Psoas muscle (tissue), 7 donors: ENCODE measurements at regions not wholly inside any gene's neighbourhood (a gene's known extent, or its start where the extent isn't known, plus 50 kb on each side); places are given as distances from the start of the nearest gene placed in this dataset.

ENCODE experiments used
- ATAC-seq, 4 donors: fragments of 200-7000 bp; cut with Tn5 transposase; one replicate each; pipeline ENCODE4 v1.9.1; 2020; ENCODE audit warnings: moderate library complexity in 3 of 4, mild to moderate bottlenecking in 2 of 4
- DNase-seq, 2 donors: peaks; one replicate each; pipeline ENCODE4 v3.0.0-alpha.2; 2020
- H3K27ac ChIP-seq: fragments of 200-600 bp; one replicate; pipeline ENCODE4 v1.8.0; 2022
- H3K27me3 ChIP-seq, 3 donors: fragments of 200-600 bp in 1 of 3; one replicate each; pipeline versions ENCODE4 v1.6.1 to v1.8.0; 2013 to 2022; ENCODE audit warnings: low read length in 2 of 3, mild to moderate bottlenecking in 2 of 3, moderate library complexity in 1 of 3; ENCODE audit not compliant: insufficient read depth in 3 of 3
- H3K36me3 ChIP-seq, 2 donors: fragments of 200-600 bp in 1 of 2; one replicate each; pipeline versions ENCODE4 v1.6.1 to v1.8.0; 2013 to 2022; ENCODE audit warnings: low read depth in 1 of 2, mild to moderate bottlenecking in 1 of 2, moderate library complexity in 1 of 2; ENCODE audit not compliant: insufficient read depth in 1 of 2
- H3K4me1 ChIP-seq: fragments of 200-600 bp; one replicate; pipeline ENCODE4 v1.8.0; 2022
- H3K4me3 ChIP-seq: fragments of 200-600 bp; one replicate; pipeline ENCODE4 v1.8.0; 2022; ENCODE audit warnings: mild to moderate bottlenecking
- H3K9me3 ChIP-seq: fragments of 200-600 bp; one replicate; pipeline ENCODE4 v1.8.0; 2022
- WGBS, 3 donors: extraction: QIAGEN DNeasy Blood & Tissue Kit; methylation state at CpG; one replicate each; pipeline versions ENCODE4 v1.1.6 to v1.1.7; 2013; 5-methylcytosine and 5-hydroxymethylcytosine counted together
- intact Hi-C, 2 donors: fragments of 100-400 bp; cut with DNase I; formaldehyde crosslinking; loops; one replicate each; pipeline versions ENCODE4 v1.11.0 to v1.14.2; 2022
- TF ChIP-seq, protein P1 (sequence below): fragments of 200-600 bp; IDR thresholded peaks from one replicate; pipeline ENCODE4 v1.8.0; 2022; ENCODE audit warnings: antibody characterized with exemption
- donor health status: healthy with polysubstance abuse.
- donor health status: DM: no; HTN: no; CAD: no; lungs with moderate emphysema.
- donor health status: Bipolar disorder and iron deficiency.
- donor health status: healthy.
- donor health status: DM: yes; HTN: yes; CAD: no.
- donor health status: DM: no; HTN: no; CAD: no.
- donor health status: DM: yes; HTN: yes; CAD: no.

DNA sequence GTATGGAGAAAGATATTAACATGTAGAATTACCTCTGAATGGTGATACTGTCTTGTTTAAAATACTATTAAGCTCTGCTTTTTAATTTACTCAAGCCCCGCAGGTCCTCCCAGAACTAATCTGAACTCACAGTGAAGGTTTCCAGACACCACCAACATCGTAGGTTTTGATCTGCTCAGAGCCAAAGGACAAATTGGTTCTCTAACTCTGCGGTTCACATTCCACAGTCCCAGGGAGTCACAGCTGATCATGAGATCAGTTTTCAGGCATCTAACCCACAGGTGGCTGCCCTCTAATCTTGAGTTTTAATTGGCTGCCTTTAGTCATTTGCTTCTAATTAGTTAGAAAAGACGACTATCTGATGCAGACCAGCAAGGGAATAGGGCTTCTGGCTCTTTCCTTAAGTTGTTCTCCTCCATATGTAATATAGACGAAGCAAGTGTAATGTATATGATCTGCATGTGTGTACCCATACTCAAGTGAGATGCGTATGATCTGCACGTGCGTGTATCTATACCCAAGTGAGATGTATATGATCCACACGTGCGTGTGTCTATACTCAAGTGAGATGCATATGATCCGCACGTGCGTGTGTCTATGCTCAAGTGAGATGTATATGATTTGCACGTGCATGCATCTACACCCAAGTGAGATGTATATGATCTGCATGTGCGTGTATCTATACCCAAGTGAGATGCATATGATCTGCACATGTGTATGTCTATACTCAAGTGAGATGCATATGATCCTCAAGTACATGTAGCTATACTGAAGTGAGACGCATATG lies 331.5 kb upstream of the NPVF start:
- no peaks in the 10 kb centered on the region for H3K36me3 ChIP-seq
- H3K27ac ChIP-seq, result no peak overlapping the region
- intact Hi-C loops, result loop anchor here in 1 of 2 donors (10.0 kb wide), 2 partner anchors 805 to 1605 kb away; partner anchors contain the start of gene HOXA9
- H3K4me3 ChIP-seq, result no peak overlapping the region
- DNase-seq, result no peak
- H3K27me3 ChIP-seq, result no peaks in the 10 kb centered on the region
- peaks cover 11% of the 10 kb centered on the region for H3K4me1 ChIP-seq
- ATAC-seq, result no peak
- TF ChIP-seq, protein P1, sequence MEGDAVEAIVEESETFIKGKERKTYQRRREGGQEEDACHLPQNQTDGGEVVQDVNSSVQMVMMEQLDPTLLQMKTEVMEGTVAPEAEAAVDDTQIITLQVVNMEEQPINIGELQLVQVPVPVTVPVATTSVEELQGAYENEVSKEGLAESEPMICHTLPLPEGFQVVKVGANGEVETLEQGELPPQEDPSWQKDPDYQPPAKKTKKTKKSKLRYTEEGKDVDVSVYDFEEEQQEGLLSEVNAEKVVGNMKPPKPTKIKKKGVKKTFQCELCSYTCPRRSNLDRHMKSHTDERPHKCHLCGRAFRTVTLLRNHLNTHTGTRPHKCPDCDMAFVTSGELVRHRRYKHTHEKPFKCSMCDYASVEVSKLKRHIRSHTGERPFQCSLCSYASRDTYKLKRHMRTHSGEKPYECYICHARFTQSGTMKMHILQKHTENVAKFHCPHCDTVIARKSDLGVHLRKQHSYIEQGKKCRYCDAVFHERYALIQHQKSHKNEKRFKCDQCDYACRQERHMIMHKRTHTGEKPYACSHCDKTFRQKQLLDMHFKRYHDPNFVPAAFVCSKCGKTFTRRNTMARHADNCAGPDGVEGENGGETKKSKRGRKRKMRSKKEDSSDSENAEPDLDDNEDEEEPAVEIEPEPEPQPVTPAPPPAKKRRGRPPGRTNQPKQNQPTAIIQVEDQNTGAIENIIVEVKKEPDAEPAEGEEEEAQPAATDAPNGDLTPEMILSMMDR, result no peak
- no peaks in the 10 kb centered on the region for H3K9me3 ChIP-seq
- 85 to 88% (median 87%) methylated on average over 16 of the region's 16 CpGs for WGBS, 3 donors

DNA sequence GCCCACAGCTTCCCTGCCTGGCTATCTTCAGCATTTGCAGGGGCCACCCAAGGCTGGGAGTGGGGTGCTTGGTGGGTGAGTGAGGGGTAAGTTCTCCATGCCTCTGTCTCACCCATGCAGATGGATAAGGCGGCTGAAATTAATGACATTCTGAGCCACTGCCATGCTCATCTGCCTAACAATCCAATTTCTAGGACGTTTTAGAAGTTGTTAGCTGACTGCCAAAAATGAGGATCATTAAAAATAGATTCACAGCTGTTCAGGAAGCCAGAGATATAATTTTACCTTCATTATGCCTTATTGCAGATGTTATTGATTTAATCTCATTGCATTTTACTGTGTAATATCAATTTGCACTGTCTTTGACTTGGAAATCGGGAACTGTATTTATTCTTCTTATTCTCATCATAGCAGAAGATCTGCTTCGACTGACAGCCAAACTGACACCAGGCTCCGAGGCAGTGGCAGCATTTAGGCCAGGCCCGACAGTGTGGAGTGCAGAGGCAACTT lies 334.4 kb upstream of the NPVF start:
- Histone ChIP-seq H3K4me1 (peaks cover 18% of the 10 kb centered on the region), H3K9me3 (no peaks in the 10 kb centered on the region), H3K27me3 (no peaks in the 10 kb centered on the region), H3K36me3 (no peaks in the 10 kb centered on the region), H3K27ac (no peak overlapping the region), H3K4me3 (no peak overlapping the region)
- no peak for ATAC-seq
- intact Hi-C loops, result loop anchor here in 1 of 2 donors (2.0 to 10.0 kb wide), 3 partner anchors 302 to 1602 kb away; partner anchors contain the start of gene HOXA9
- WGBS, 3 donors, result 17 to 41% (median 24%) methylated on average over 6 of the region's 6 CpGs
- no peak for DNase-seq
- TF ChIP-seq, protein P1, result no peak

DNA sequence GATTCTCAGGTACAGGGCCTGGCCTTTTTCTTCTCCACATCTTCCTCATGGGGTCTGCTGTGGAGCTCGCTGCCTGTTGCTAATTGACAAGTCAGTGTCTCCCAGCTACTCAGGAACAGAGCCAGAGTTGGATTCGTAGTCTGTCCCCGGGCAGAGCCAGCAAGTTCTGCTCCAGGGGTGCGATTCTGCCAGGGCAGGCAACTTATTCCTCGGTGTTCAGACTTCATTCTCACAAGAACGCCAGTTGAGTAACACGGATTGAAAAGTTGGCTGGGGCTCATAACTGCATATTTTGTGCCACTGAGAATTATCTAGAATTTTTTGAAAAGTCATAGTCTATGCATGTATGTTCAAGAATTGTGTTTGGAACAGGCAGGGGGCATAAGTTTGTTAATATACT lies 336.7 kb upstream of the NPVF start:
- peak overlapping the region; percentile 14 for H3K27ac ChIP-seq
- 27 to 33% (median 30%) methylated on average over 7 of the region's 7 CpGs for WGBS, 3 donors
- ATAC-seq (peak; percentile 42 to 77 (median 46)), DNase-seq (no peak)
- H3K36me3 ChIP-seq, result no peaks in the 10 kb centered on the region
- H3K9me3 ChIP-seq, result no peaks in the 10 kb centered on the region
- peaks cover 18% of the 10 kb centered on the region for H3K4me1 ChIP-seq
- TF ChIP-seq, protein P1, result no peak
- no peak overlapping the region for H3K4me3 ChIP-seq
- intact Hi-C loops, result loop anchor here in 1 of 2 donors (2.0 to 10.0 kb wide), 4 partner anchors 173 to 1600 kb away; partner anchors contain the start of gene HOXA9
- no peaks in the 10 kb centered on the region for H3K27me3 ChIP-seq

- peak overlapping the region; percentile 22 for H3K4me3 ChIP-seq
- H3K9me3 ChIP-seq, result no peaks in the 10 kb centered on the region
- DNase-seq (peak; percentile 17 to 64), ATAC-seq (peak in 3 of 4 donors; percentile 64 to 80 (median 70))
- no peaks in the 10 kb centered on the region for H3K36me3 ChIP-seq
- H3K27ac ChIP-seq, result no peak overlapping the region
- 0 to 1% (median 1%) methylated on average over 7 of the region's 7 CpGs for WGBS, 3 donors
- intact Hi-C loops, result loop anchor here (1.0 to 10.0 kb wide), 6 partner anchors 174 to 1599 kb away; partner anchors contain the start of gene HOXA9 (in 1 of the 2)
- no peaks in the 10 kb centered on the region for H3K27me3 ChIP-seq
- TF ChIP-seq, protein P1, result peak; percentile 100
- peaks cover 18% of the 10 kb centered on the region for H3K4me1 ChIP-seq
Measured at GRCh38 chr7:25565949-25566348, 337.7 kb upstream of the NPVF start.
